Germinal center (tissue), 1 donor: ENCODE measurements at regions not wholly inside any gene's neighbourhood (a gene's known extent, or its start where the extent isn't known, plus 50 kb on each side); places are given as distances from the start of the nearest gene placed in this dataset.

ENCODE experiments used
- DNase-seq: peaks from one replicate; pipeline ENCODE4 v3.0.0; 2012; ENCODE audit warnings: mixed read lengths, low spot score

DNA sequence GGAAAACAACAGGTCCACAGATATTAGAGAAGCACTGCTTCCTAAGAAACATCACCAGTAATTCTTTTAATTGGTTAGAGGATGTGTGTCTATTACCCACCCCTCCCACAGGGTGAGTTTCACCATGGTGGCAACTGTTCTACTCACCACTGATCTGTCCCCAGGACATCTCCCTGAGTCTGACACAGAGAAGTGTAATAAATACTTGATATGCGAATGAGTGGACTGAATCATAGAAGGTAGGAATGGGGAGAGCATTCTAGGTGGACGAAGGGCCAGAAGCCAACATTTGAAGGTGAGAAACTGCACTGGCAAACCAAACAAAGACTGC lies 452.7 kb upstream of the PROK2 start:
- DNase-seq: no peak

DNA sequence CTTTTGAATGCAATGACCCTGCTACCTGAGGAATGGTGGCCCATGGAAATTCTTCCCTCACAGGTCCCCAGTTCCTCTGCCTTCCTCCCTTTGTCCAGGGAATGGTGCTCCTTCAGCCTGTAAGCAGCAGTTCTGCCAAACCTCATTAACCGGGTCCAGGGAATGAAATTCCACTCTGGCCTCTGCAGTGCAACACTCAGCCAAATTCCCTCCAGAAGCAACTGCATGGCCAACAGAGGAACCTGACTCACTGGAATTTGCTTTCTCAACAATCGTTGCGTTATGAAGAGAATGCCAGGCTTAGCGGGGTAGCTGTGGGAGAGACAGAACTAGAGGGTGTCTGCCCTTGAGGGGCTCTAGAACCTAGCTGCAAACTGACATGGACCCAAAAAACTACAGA lies 449.4 kb upstream of the PROK2 start:
- DNase-seq: no peak

DNA sequence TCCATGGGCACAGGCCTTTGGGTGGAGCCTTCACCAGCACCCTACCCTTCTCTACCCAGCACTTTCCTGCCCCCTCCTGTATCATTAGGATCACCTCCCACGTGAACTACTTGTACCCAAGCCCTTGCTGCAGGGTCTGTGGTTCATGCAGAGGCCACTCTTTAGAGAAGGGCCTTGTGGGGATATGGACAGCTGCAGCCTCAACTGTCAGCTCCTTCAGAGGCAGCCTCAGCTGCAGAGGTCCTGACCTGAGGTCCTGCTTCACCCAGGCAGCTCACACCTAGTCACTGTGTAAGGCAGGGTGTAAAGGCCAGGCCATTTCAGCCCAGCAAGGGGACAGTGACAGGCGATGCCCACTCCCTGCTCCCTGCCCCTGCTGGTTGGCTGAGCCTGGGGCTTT lies 448.6 kb upstream of the PROK2 start:
- DNase-seq: no peak

DNA sequence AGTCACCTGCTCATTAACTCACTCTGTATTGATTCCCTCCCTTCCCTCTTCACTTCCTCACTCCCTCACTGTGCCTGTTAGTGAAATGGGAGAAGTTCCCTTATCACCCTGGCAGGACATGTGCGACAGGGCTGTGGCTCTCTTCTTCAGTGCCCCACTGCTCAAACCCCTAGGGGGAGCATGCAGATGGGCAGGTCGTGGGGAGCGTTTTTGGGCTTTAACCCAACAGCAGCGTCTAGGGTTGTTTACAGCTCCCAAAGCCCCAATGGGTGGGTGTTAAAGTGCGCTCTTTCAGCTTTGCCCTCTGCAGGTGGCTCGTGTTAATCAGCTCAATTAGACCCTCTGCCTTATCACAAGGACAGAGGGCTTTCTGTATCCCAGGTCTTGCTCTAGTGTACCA lies 447.8 kb upstream of the PROK2 start:
- peak; percentile 36 for DNase-seq

DNA sequence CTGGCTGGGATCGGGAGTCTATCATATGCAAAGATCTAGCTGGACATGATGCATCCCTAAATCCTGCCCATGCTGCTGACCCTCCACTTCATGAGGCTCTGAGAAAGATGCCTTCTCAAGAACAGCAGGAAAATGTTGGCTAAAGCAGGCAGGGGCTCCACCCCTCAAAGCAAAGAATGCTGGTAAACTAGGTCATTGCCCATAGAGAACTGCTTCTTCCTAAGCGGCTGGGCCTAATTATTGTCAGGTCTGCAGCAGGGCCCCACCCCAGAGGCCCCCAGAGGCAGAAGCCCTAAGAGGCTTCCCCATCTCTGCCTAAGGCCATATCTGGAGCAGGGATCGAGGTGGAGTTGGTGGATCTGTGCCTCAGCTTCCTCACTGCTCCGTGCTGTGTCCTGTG lies 447.4 kb upstream of the PROK2 start:
- DNase-seq: no peak

GRCh38 chr3:72231439-72232196 lies 446.7 kb upstream of the PROK2 start:
- no peak for DNase-seq

DNA sequence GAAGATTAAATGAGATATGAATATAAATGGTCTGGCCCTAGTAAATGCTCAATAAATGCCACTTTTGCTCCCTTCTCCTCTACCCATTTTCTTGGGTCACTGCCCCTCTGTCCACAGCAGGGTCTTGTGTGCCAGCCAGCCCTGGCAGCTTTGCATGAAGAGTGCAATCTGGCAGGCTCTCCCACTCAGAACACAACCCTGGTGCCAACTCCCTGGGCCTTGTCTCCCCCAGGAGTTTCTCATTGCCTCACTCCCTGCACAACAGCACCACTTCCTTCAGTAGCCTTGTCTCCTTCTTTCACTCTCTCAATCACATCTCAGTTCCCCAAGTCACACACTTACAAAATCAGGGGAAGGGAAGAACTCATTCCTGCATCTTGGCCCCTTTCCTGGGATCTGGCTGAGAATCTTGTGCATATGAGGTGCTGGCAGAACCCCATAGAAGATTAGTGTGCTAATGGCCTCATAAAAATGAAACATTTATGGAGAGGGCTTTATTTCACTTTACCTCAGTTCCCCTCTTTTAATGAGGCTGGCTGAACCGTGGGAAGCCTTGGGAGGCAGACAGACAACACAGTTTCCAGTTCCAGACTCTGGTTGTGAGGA lies 445.9 kb upstream of the PROK2 start:
- no peak for DNase-seq

DNA sequence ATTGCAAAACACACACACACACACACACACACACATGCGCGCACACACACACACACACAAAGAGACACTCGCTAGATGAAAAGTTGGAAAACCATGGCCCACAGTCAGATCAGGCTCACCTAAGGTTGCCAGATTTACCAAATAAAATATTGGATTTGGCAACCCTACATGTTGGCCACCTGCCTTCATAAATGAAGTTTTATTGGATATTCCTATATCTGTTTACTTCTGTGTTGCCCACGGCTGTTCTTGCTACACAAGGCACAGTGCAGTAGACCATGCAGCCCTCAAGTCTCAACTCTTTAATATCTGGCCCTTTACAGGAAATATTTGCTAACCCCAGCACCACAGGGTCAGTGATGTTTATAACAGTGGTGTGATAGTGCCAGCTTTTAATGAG lies 445.0 kb upstream of the PROK2 start:
- DNase-seq: no peak

DNA sequence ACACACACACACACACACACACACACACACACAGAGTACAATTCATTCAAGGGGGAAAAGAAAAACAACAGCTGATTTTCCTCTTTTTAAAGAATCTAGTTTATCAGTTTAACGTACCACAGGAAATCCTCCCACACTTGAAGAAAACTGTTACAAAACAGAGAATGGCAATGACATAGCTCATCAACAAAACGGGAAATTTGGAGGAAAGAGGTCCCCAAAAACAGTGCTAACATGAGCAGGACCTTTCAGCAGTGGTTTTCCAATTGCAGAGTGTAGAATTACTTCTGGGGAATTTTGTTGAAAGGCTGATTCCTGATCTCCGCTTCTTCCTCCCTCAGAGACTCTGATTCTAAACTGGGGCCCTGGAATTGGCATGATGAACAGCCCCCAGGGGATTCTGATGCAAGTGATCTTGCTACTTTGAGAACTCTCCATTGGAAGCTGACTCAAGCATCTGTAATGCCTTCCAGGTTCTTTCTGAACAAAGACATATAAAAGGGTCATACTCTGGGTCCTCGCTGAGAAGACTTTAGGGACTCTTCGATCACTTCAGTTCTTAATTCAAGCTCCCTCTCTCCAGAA lies 442.6 kb upstream of the PROK2 start:
- DNase-seq: no peak

DNA sequence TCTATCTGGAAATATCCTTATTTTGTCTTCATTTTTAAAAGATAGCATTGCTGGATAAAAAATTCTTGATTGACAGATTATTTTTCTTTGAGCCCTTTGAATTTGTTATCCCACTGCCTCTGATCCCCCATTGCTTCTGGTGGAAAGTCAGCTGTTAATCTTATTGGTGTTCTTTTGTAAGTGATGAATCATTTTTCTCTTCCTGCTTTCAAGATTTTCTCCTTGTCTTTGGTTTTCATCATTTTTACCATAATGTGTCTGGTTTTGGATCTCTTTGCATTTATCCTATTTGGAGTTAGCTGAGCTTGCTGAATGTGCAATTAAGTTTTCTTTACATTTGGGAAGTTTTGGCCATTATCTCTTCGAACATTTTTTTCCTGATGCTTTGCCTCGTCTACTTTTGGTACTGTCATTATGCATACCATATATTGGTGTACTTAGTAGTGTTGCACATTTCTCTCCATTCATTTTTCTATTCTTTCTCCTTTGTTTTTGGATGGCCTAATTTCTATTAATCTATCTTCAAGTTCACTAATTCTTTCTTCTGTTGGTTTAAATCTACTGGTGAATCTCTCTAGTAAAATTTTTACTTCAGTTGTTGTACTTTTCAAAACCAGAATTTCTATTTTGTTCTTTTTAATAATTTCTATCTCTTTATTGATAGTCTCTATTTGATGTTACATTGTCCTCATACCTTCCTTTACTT lies 440.0 kb upstream of the PROK2 start:
- DNase-seq: no peak

DNA sequence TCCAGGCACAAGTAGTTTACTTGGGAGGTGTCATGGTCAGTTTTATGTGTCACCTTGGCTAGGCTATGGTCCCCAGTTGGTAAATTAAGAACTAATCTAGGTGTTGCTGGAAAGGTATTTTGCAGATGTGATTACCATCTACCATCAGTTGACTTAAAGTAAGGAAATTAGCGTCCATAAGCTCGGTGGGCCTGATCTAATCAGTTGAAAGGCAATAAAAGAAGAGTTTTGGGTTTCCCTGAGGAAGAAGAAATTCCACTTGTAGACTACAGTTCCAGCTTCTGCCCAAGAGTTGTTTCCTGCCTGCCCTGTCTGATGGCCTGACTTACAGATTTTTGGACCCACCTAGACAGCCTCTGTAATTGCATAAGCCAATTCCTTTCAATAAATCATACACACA lies 438.7 kb upstream of the PROK2 start:
- DNase-seq: no peak

DNA sequence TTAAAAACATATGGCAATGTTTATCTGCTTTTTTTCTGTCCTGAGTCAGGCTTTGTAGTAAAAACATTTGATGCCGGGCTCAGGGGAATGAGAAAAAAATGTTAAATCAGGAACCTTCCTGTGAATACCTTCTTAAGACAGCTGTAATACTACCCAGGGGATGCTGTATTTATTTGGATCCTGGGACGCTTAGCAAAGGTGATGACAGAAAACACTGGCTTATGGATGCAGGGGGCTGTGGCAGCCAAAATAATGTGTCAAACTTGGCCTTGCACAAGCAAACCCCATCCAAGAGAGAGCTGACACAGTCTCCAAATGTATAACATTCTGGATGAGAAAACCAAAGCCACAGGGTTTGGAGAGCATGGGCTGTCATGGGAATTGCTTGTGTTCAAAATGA lies 438.2 kb upstream of the PROK2 start:
- no peak for DNase-seq

- DNase-seq: no peak
Measured at GRCh38 chr3:72222410-72222809, 437.5 kb upstream of the PROK2 start.

DNA sequence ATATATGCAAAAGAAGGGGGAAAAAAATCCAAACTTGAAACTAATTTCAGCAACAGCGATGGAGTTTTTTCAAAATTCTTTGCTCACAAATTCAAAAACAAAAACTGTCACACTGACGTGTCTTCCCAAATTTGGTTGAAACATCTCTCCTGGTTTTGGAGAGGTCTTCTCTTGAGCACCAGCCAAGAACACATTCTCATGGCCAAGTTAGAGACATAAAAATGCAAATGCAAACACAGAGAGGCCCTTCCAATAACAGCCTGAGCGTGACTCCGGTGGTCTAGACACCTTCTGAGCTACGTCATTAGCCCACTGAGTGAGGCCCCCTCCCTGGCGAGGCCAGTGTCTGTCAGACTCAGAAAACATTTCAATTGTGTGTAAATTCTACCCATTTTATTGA lies 436.0 kb upstream of the PROK2 start:
- DNase-seq: no peak

- no peak for DNase-seq
Measured at GRCh38 chr3:72219752-72220151, 434.8 kb upstream of the PROK2 start.

DNA sequence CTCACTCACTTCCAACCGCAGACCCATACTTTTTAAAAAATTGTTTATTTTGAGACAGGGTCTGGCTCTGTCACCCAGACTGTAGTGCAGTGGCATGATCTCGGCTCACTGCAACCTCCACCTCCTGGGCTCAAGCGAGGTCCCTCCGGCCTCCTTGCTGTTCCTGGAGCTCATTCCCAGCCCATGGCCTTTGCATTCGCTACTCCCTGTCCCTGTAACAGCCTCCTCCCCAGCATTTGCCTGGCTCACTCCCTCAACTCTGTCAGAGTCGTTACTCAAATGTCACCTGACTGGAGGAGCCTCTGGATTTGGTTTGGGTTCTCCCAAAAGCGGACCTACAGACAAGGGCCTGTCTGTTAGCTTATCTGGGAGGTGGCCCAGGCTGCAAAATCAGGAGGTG lies 432.6 kb upstream of the PROK2 start:
- no peak for DNase-seq

GRCh38 chr3:72214066-72214951 lies 429.4 kb upstream of the PROK2 start:
- DNase-seq: no peak

- DNase-seq: no peak
Measured at GRCh38 chr3:72213296-72214065, 428.5 kb upstream of the PROK2 start.

DNA sequence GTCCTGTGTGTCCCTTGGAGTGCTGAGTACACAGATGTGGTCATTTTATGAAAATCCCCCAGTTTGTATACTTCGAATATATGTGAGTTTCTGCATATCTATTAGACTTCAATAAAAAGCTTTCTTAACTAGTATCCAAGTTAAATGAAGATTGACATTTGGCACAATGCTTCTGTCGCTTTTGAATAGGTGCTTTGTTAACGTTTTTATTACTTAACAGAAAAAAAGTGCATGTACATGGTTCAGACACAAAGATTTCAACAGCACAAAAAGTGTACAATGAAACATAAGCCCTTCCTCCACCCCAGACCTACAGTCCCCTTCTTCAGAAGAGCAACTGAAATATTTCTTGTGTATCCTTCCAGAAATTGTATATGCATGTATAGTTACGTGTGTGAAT lies 427.4 kb upstream of the PROK2 start:
- no peak for DNase-seq

DNA sequence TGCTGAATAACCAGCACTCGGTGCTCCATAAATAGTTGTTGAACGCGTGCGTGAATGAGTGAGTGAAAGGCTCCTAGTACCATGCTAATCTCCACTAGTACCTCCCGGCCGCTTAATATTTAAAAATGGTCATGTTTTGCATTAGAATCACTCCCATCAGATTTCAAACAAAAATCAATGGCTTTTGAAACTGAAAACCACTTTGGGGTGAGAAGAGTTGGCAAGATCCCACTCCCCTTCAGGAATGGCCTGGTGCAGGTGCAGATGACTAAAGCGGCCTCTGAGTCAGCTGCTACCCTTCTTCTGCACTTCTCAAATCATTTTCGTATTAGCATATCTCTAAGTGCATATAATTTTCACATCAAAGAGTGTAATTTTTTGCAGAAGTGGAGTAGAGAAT lies 425.3 kb upstream of the PROK2 start:
- DNase-seq: no peak

- DNase-seq: no peak
Measured at GRCh38 chr3:72205297-72205826, 420.4 kb upstream of the PROK2 start.
